ENCODE measurements at regions not wholly inside any gene's neighbourhood (a gene's known extent, or its start where the extent isn't known, plus 50 kb on each side); places are given as distances from the start of the nearest gene placed in this dataset.

DNA sequence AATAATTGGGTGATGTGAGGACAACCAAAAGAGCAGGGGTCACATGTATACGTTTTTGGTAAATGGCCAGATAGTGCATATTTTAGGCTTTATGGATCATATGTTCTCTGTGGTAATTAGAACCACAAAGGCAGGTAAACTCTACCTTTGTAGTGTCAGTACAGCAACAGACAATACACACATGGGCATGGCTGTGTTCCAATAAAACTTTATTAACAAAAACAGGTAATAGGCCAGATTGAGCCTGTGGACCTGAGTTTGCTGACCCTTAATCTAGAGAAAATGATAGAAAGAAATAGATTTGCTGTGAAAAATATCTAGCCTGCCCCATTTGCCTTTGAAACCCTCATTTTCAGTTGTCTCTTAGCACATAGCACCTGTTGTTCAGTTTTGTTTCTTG is 177.2 kb upstream of the CXCR4 start:
- no peak for DNase-seq (ENCODE audit: low spot score)
- intact Hi-C loops (cut with micrococcal nuclease; ENCODE audit: unreplicated experiment) = no loop called here
- no peaks in the 10 kb centered on the region for H3K9me3 ChIP-seq (ENCODE audit: low read depth, low read length, poor library complexity, severe bottlenecking)
- H3K27me3 ChIP-seq (replicated peaks; ENCODE audit: insufficient read depth, low read depth, low read length, poor library complexity) = no peaks in the 10 kb centered on the region
- no peaks in the 10 kb centered on the region for H3K4me1 ChIP-seq (ENCODE audit: insufficient read depth, low read length, poor library complexity, severe bottlenecking)
- no peak overlapping the region for H3K4me3 ChIP-seq (ENCODE audit: low read depth, low read length, poor library complexity, severe bottlenecking)
- POLR2A ChIA-PET (ENCODE audit: low non-redundant PET) = no interaction called here
- H3K27ac ChIP-seq (ENCODE audit: low read depth, low read length, poor library complexity, severe bottlenecking) = no peak overlapping the region
- no peak for TF ChIP-seq EZH2 (IDR thresholded peaks at IDR 0.05; ENCODE audit: borderline replicate concordance, low read depth, low read length, poor library complexity, severe bottlenecking)
- TF ChIP-seq, protein P1, sequence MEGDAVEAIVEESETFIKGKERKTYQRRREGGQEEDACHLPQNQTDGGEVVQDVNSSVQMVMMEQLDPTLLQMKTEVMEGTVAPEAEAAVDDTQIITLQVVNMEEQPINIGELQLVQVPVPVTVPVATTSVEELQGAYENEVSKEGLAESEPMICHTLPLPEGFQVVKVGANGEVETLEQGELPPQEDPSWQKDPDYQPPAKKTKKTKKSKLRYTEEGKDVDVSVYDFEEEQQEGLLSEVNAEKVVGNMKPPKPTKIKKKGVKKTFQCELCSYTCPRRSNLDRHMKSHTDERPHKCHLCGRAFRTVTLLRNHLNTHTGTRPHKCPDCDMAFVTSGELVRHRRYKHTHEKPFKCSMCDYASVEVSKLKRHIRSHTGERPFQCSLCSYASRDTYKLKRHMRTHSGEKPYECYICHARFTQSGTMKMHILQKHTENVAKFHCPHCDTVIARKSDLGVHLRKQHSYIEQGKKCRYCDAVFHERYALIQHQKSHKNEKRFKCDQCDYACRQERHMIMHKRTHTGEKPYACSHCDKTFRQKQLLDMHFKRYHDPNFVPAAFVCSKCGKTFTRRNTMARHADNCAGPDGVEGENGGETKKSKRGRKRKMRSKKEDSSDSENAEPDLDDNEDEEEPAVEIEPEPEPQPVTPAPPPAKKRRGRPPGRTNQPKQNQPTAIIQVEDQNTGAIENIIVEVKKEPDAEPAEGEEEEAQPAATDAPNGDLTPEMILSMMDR (conservative IDR thresholded peaks at IDR 0.05; ENCODE audit: low read depth, low read length) = no peak
- no peaks in the 10 kb centered on the region for H3K36me3 ChIP-seq (ENCODE audit: insufficient read depth, low read length, poor library complexity, severe bottlenecking)
- BruUV-seq (replicated peaks) = no TSS peak
- CTCF ChIA-PET = no interaction called here

DNA sequence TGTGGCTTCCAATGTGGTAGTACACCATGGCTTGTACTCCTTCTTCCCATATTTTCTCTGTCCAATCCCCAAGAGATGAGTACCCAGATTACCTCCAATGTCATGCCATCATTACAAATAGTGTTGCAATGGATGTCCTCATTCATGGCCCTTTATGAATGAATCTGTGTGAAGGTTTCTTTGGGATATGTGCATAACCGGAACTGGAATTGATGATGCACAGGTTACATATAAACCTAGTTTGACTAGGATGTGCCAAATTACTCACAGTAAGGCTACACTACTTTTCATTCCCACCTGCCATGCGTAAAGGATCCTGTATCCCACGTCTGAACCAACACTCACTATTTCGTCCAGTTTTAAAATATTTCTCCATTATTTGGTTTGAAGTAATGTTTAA is 173.9 kb upstream of the CXCR4 start:
- DNase-seq (ENCODE audit: low spot score) = no peak
- H3K27ac ChIP-seq (ENCODE audit: low read depth, low read length, poor library complexity, severe bottlenecking) = no peak overlapping the region
- POLR2A ChIA-PET (ENCODE audit: low non-redundant PET) = no interaction called here
- no peaks in the 10 kb centered on the region for H3K4me1 ChIP-seq (ENCODE audit: insufficient read depth, low read length, poor library complexity, severe bottlenecking)
- H3K4me3 ChIP-seq (ENCODE audit: low read depth, low read length, poor library complexity, severe bottlenecking) = no peak overlapping the region
- no peaks in the 10 kb centered on the region for H3K9me3 ChIP-seq (ENCODE audit: low read depth, low read length, poor library complexity, severe bottlenecking)
- BruUV-seq (replicated peaks) = no TSS peak
- CTCF ChIA-PET = no interaction called here
- no peaks in the 10 kb centered on the region for H3K36me3 ChIP-seq (ENCODE audit: insufficient read depth, low read length, poor library complexity, severe bottlenecking)
- intact Hi-C loops (cut with micrococcal nuclease; ENCODE audit: unreplicated experiment) = no loop called here
- H3K27me3 ChIP-seq (replicated peaks; ENCODE audit: insufficient read depth, low read depth, low read length, poor library complexity) = no peaks in the 10 kb centered on the region
- TF ChIP-seq, protein P1 (conservative IDR thresholded peaks at IDR 0.05; ENCODE audit: low read depth, low read length) = no peak
- no peak for TF ChIP-seq EZH2 (IDR thresholded peaks at IDR 0.05; ENCODE audit: borderline replicate concordance, low read depth, low read length, poor library complexity, severe bottlenecking)

DNA sequence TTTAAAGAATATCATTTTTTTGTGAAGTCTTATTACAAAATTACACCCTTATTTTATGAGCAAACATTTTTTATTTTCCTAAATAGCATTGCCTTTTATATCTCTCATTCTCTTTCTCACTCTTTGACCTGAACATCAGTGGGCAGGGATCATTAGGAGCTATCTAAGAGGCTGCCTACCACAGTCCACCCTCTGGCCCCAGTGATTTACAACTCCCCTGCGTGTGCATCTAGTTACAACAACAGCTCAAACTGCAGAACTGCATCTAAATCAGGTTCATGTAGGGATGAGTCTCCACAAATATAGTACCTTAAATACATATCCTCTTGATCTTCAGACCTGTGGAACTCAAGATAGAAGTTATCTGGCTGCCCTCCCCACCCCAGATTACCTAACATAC is 172.4 kb upstream of the CXCR4 start:
- no peaks in the 10 kb centered on the region for H3K4me1 ChIP-seq (ENCODE audit: insufficient read depth, low read length, poor library complexity, severe bottlenecking)
- H3K9me3 ChIP-seq (ENCODE audit: low read depth, low read length, poor library complexity, severe bottlenecking) = no peaks in the 10 kb centered on the region
- ChIA-PET POLR2A (ENCODE audit: low non-redundant PET) (no interaction called here), CTCF (no interaction called here)
- no peak overlapping the region for H3K27ac ChIP-seq (ENCODE audit: low read depth, low read length, poor library complexity, severe bottlenecking)
- TF ChIP-seq, protein P1 (conservative IDR thresholded peaks at IDR 0.05; ENCODE audit: low read depth, low read length) = no peak
- TF ChIP-seq EZH2 (IDR thresholded peaks at IDR 0.05; ENCODE audit: borderline replicate concordance, low read depth, low read length, poor library complexity, severe bottlenecking) = no peak
- DNase-seq (ENCODE audit: low spot score) = no peak
- H3K36me3 ChIP-seq (ENCODE audit: insufficient read depth, low read length, poor library complexity, severe bottlenecking) = no peaks in the 10 kb centered on the region
- no TSS peak for BruUV-seq (replicated peaks)
- no peak overlapping the region for H3K4me3 ChIP-seq (ENCODE audit: low read depth, low read length, poor library complexity, severe bottlenecking)
- no peaks in the 10 kb centered on the region for H3K27me3 ChIP-seq (replicated peaks; ENCODE audit: insufficient read depth, low read depth, low read length, poor library complexity)
- intact Hi-C loops (cut with micrococcal nuclease; ENCODE audit: unreplicated experiment) = no loop called here
